ENCODE measurements at regions not wholly inside any gene's neighbourhood (a gene's known extent, or its start where the extent isn't known, plus 50 kb on each side); places are given as distances from the start of the nearest gene placed in this dataset.
"Not testable (repeated sequence)": the region's sequence is repeated elsewhere in the genome, so short reads cannot be mapped to it uniquely, and the experiment has no call there.

DNA sequence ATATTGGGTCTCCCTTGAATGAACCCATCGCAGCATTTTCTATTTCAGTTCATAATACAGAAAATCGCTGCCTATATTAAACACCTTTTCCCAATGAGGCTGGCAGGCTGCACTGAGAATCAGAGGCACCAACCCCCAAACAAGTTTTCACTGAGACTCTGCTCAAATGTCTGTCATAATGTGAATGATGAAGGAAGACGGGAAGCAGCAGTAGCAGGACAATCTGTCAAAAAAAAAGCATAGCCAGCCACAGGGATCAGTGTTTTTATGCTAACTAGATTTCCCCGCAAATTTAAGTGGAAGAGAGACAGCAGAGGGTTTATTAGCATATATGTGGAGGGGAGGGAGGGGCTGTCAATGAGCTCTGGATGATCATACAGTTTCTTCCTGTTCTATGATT, 162.7 kb upstream of the PDE4D start:
- Mint-ChIP-seq H3K4me3 (no peak overlapping the region), H3K27ac (no peak overlapping the region), H3K9me3 (peaks cover 13% of the 10 kb centered on the region), H3K36me3 (ENCODE audit: low read depth) (no peaks in the 10 kb centered on the region), H3K27me3 (no peaks in the 10 kb centered on the region), H3K4me1 (ENCODE audit: low read depth) (no peaks in the 10 kb centered on the region)

DNA sequence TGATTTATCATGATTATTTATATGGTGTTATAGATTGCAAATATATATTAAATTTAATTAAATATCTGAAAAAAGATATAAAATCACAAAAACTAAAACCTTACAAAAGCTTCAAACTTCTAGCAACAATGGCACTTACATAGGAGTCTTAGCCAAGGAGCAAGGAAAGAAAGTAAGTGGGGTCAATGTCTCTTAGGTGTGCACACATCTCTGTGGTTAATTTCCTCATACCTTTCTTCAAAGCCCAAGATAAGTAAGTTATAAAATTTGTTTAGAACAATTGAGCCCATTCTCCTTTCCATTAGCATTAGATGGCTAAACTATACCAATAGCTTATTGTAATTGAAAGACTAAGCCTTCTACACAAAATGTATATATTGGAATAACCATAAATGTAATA, 161.6 kb upstream of the PDE4D start:
- no peaks in the 10 kb centered on the region for H3K4me1 Mint-ChIP-seq (ENCODE audit: low read depth)
- no peaks in the 10 kb centered on the region for H3K36me3 Mint-ChIP-seq (ENCODE audit: low read depth)
- H3K4me3 Mint-ChIP-seq, result no peak overlapping the region
- peaks cover 16% of the 10 kb centered on the region for H3K9me3 Mint-ChIP-seq
- no peaks in the 10 kb centered on the region for H3K27me3 Mint-ChIP-seq
- no peak overlapping the region for H3K27ac Mint-ChIP-seq

DNA sequence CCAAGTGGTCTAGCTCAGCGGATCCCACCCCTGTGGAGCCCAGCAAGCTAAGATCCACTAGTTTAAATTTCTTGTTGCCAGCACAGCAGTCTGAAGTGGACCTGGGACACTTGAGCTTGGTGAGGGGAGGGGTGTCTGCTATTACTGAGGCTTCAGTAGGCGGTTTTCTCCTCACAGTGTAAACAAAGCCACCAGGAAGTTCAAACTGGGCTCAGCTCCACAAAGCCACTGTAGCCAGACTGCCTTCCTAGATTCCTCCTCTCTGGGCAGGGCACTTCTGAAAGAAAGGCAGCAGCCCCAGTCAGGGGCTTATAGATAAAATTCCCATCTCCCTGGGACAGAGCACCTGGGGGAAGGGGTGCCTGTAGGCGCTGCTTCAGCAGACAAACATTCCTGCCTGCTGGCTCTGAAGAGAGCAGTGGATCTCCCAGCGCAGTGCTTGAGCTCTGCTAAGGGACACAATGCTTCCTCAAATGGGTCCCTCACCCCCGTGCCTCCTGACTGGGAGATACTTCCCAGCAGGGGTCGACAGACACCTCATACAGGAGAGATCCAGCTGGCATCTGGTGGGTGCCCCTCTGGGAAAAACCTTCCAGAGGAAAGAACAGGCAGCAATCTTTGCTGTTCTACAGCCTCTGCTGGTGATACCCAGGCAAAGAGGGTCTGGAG, 148.6 kb upstream of the PDE4D start:
- H3K36me3 Mint-ChIP-seq (ENCODE audit: low read depth); H3K4me1 Mint-ChIP-seq (ENCODE audit: low read depth); H3K9me3 Mint-ChIP-seq; H3K27me3 Mint-ChIP-seq; H3K4me3 Mint-ChIP-seq; H3K27ac Mint-ChIP-seq: not testable (repeated sequence)

DNA sequence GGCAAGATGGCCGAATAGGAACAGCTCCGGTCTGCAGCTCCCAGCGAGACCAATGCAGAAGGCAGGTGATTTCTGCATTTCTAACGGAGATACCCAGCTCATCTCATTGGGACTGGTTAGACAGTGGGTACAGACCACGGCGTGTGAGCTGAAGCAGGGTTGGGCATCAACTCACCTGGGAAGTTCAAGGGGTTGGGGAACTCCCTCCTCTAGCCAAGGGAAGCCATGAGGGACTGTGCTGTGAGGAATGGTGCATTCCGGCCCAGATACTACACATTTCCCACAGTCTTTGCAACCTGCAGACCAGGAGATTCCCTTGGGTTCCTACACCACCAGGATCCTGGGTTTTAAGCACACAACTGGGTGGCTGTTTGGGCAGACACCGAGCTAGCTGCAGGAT, 148.0 kb upstream of the PDE4D start:
- H3K4me3 Mint-ChIP-seq; H3K36me3 Mint-ChIP-seq (ENCODE audit: low read depth); H3K9me3 Mint-ChIP-seq; H3K27me3 Mint-ChIP-seq; H3K4me1 Mint-ChIP-seq (ENCODE audit: low read depth); H3K27ac Mint-ChIP-seq: not testable (repeated sequence)

DNA sequence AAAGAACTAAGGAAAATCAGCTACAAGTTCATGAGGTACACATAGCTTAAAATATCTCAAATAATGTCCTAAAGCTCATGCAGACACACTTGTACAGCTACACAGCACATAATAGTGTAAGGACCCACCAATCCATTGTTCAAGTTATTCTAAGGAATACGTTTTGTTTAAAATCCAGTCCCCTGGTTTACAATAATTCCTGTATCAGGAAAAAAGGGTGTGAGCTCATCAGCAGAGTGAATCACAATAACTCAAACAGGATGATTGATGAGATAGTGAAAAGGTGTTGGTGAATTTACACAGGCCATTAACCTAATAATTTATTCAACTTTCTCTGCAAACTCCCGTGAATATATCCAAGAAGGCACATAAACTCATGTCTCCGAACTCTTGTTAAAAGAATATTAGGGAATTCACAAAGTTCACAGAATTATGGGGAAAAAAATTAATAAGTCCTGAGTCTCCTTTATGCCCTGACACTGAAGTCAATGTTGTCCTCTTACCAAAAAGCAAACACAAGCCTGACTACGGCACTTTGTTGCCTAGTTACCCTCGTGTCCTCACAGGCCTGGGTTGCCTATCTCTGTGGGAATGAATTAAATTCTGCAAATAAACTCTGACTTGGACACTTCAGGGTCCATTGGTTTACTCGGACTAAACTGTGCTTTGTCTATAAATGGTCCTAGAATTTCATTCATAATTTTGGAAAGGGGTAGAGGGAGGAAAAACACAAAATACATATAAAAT, 142.8 kb upstream of the PDE4D start:
- no peak overlapping the region for H3K4me3 Mint-ChIP-seq
- no peaks in the 10 kb centered on the region for H3K4me1 Mint-ChIP-seq (ENCODE audit: low read depth)
- no peaks in the 10 kb centered on the region for H3K9me3 Mint-ChIP-seq
- no peak overlapping the region for H3K27ac Mint-ChIP-seq
- no peaks in the 10 kb centered on the region for H3K27me3 Mint-ChIP-seq
- no peaks in the 10 kb centered on the region for H3K36me3 Mint-ChIP-seq (ENCODE audit: low read depth)

DNA sequence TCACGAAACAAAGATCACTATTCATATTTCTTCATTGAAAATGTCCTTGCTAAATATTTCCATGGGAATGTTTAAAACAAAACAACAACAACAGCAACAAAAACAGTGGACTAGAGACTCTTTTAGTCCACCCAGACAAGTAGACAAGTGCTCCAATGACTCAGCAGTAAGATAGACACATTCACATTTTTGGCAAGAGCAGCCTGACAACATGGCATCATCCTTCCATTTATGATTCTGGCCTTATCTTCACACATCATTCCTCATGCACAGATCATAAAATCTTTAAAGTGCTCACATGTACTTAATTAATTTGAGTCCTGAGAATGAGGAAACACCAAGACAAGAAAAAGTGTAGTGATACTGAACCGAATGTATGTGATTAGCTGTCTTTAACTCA, 132.6 kb upstream of the PDE4D start:
- Mint-ChIP-seq H3K4me1 (ENCODE audit: low read depth) (no peaks in the 10 kb centered on the region), H3K27ac (no peak overlapping the region), H3K9me3 (peaks cover 5% of the 10 kb centered on the region), H3K27me3 (no peaks in the 10 kb centered on the region), H3K36me3 (ENCODE audit: low read depth) (no peaks in the 10 kb centered on the region), H3K4me3 (no peak overlapping the region)

DNA sequence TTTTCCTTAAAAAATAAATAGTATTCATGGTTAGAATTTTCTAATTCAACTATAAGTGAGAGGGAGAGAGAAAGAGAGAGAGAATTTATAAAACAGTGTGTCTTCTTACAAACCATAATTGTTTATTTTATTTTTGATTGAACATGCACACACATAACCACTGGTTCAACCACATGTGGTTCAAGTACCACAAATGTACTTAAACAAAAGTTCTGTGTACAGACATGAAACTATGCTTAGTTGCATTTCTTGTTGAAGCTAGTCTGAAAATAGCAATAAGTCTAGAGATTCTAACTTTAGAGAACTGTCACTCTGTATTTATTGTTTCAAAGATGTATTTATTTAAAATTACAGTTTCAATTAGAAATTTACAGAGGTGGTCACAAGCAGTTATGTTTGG, 130.6 kb upstream of the PDE4D start:
- Mint-ChIP-seq H3K4me1 (ENCODE audit: low read depth) (no peaks in the 10 kb centered on the region), H3K27me3 (no peaks in the 10 kb centered on the region), H3K4me3 (no peak overlapping the region), H3K27ac (no peak overlapping the region), H3K36me3 (ENCODE audit: low read depth) (no peaks in the 10 kb centered on the region), H3K9me3 (peaks cover 5% of the 10 kb centered on the region)

DNA sequence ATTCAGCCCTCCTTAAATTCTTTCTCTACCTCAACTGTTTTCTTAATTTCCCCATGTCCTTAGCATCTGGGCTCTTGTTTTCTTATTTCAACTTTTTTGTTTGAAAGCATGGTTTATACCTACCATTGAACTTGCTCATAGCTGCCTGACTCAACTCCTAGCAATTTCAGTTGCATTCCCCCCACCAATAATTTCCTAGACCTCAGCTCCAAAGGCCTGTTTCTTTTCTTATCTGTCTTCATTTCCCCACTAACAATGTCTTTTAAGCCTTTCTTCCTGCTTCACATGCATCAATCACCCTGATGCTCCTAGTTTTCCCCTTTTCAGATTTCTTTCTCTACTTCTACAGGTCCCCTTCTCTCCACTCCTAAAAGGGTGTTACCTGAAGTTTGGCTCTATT, 129.7 kb upstream of the PDE4D start:
- Mint-ChIP-seq H3K9me3 (peaks cover 5% of the 10 kb centered on the region), H3K27me3 (no peaks in the 10 kb centered on the region), H3K27ac (no peak overlapping the region), H3K36me3 (ENCODE audit: low read depth) (no peaks in the 10 kb centered on the region), H3K4me3 (no peak overlapping the region), H3K4me1 (ENCODE audit: low read depth) (no peaks in the 10 kb centered on the region)

DNA sequence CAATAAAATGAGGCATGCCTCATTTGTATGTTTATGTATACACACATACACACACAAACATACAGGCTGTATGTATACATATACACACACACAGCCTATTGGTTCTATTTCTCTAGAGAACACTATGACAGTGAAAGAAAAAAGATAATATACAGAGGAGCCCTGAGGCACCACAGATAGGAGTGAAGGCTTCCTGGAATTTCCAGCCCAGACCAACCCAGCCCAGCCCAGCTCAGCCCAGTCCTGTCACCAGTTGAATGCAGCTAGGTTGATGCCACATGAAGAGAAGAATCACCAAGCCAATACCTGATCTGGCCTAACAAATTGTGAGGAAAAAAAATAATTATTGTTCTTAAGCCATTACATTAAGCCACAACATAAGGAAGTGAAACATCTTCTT, 126.9 kb upstream of the PDE4D start:
- Mint-ChIP-seq H3K9me3 (peaks cover 5% of the 10 kb centered on the region), H3K4me3 (no peak overlapping the region), H3K36me3 (ENCODE audit: low read depth) (no peaks in the 10 kb centered on the region), H3K27ac (no peak overlapping the region), H3K4me1 (ENCODE audit: low read depth) (no peaks in the 10 kb centered on the region), H3K27me3 (no peaks in the 10 kb centered on the region)

DNA sequence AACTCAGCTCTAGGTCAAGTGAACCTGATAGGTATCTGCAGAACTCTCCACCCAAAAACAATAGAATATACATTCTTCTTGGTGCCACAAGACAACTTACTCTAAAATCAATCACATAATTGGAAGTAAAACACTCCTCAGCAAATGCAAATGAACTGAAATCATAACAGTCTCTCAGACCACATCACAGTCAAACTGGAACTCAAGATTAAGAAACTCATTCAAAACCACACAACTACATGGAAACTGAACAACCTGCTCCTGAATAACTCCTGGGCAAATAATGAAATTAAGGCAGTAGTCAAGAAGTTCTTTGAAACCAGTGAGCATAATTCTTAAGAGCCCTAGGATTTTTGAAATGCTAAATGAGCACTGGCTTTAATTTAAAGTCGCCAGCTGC, 125.4 kb upstream of the PDE4D start:
- H3K4me3 Mint-ChIP-seq; H3K27me3 Mint-ChIP-seq; H3K36me3 Mint-ChIP-seq (ENCODE audit: low read depth); H3K9me3 Mint-ChIP-seq; H3K27ac Mint-ChIP-seq; H3K4me1 Mint-ChIP-seq (ENCODE audit: low read depth): not testable (repeated sequence)

DNA sequence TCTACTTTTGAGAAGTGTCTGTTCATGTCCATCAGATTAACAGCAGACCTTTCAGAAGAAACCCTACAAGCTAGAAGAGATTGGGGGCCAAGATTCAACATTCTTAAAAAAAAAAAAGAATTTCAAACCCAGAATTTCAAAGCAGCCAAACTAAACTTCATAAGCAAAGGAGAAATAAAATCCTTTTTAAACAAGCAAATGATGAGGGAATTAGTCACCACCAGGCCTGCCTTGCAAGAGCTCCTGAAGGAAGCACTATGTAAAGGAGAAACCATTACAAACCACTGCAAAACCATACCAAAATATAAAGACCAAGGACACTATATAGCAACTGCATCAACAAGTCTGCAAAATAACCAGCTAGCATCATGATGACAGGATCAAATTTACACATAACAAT, 124.6 kb upstream of the PDE4D start:
- Mint-ChIP-seq H3K27me3 (no peaks in the 10 kb centered on the region), H3K27ac (no peak overlapping the region), H3K36me3 (ENCODE audit: low read depth) (no peaks in the 10 kb centered on the region), H3K4me1 (ENCODE audit: low read depth) (no peaks in the 10 kb centered on the region), H3K4me3 (no peak overlapping the region), H3K9me3 (peaks cover 5% of the 10 kb centered on the region)

DNA sequence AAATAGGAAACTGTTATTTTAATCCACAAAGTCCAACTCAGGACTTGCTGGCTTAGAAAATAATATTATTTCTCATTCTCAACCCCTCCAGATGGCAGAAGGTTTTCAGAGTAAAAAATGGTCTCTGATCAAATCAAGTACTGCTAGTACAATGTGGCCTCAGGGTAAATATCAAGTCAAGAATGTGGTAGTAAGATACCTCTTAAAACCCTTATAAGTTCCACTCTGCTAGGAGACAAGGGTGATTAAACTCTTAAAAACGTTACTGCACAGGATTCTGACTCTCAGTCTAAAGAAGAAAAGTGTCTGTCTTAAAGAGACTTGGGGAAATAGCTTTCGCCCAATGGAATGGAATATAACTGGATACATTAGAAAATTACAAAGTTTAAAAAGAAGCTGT, 120.8 kb upstream of the PDE4D start:
- H3K27ac Mint-ChIP-seq, result no peak overlapping the region
- H3K36me3 Mint-ChIP-seq (ENCODE audit: low read depth), result no peaks in the 10 kb centered on the region
- H3K27me3 Mint-ChIP-seq, result no peaks in the 10 kb centered on the region
- H3K4me3 Mint-ChIP-seq, result no peak overlapping the region
- H3K4me1 Mint-ChIP-seq (ENCODE audit: low read depth), result no peaks in the 10 kb centered on the region
- no peaks in the 10 kb centered on the region for H3K9me3 Mint-ChIP-seq

DNA sequence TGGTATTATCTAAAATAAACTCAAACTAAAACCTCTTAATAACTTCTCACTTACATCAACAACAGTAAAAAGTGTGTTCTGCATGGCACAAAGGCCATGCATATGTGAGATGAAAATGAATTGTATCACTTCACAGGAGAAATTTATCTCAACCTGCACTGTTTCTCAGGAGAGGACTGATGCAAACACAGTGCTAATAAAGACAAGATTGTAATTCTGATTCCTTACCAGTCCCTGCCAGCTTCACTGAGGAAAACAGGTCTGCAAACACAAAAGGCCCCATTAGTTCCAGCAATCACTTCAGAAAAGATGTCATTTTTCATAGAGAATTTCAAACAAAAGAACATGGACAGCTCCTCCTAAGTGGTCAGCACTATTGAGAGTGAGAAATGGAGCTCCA, 117.3 kb upstream of the PDE4D start:
- Mint-ChIP-seq H3K4me3 (no peak overlapping the region), H3K27me3 (no peaks in the 10 kb centered on the region), H3K9me3 (no peaks in the 10 kb centered on the region), H3K4me1 (ENCODE audit: low read depth) (no peaks in the 10 kb centered on the region), H3K27ac (no peak overlapping the region), H3K36me3 (ENCODE audit: low read depth) (no peaks in the 10 kb centered on the region)

DNA sequence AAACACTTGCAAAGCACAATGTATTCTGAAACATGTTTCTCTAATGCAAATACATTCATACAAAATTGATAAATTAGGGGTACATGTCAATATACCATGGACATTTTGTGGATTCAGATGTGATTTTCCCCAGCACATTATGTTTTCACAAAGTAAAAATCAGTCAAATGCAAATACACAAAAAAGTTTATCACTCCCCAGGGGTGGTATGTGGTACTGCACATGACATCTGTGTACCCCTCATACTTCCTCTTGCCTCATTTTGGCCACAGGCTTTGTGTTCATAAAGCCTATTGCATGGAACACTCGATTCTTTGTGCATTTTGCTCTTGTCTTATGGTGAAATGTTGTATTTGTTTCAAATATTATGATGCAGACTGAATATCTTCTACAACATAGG, 116.8 kb upstream of the PDE4D start:
- Mint-ChIP-seq H3K27ac (no peak overlapping the region), H3K36me3 (ENCODE audit: low read depth) (no peaks in the 10 kb centered on the region), H3K27me3 (no peaks in the 10 kb centered on the region), H3K9me3 (no peaks in the 10 kb centered on the region), H3K4me3 (no peak overlapping the region), H3K4me1 (ENCODE audit: low read depth) (no peaks in the 10 kb centered on the region)

DNA sequence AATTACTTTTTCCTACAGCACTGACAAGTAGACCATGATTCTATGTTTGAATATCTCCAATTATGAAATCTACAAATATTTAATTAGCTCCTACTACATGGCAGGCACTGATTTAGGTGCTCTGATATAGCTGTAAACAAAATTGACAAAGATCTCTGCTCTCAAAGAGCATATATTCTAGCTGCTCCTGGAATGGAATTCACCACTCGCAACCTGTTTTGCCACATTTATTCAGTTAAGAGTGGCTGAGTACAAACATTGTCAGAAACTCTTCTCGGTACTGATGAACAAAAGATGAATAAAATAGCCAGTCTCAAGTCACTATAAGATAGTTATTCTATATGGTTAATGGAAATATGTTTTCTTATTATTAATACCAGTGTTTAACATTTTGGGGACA, 114.2 kb upstream of the PDE4D start:
- Mint-ChIP-seq H3K36me3 (ENCODE audit: low read depth) (no peaks in the 10 kb centered on the region), H3K4me3 (no peak overlapping the region), H3K27ac (no peak overlapping the region), H3K27me3 (no peaks in the 10 kb centered on the region), H3K4me1 (ENCODE audit: low read depth) (no peaks in the 10 kb centered on the region), H3K9me3 (no peaks in the 10 kb centered on the region)

DNA sequence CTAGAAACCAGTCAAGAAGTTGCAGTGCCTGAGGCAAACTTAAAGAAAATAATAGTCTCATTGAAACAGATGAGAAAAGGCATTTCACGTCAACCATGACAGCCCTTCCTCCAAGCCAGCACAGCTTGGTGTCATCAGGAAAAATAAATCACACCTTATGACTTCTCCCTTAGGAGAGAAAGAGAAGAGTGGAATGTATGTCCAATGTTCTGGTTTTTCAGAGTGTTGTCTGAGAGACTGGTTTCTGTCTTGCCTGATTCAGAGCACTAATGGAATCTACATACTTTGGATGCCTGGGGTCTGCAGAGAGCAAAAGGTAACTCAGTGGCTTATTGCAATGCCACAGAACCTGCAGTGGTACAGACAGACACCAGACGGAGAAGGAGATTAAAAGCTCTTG, 105.5 kb upstream of the PDE4D start:
- Mint-ChIP-seq H3K27ac (no peak overlapping the region), H3K4me3 (no peak overlapping the region), H3K4me1 (ENCODE audit: low read depth) (no peaks in the 10 kb centered on the region), H3K9me3 (peaks cover 8% of the 10 kb centered on the region), H3K27me3 (no peaks in the 10 kb centered on the region), H3K36me3 (ENCODE audit: low read depth) (no peaks in the 10 kb centered on the region)

All from stimulated activated naive CD8-positive, alpha-beta T cell treated with anti-CD3 and anti-CD28 coated beads, Interleukin-15, Interleukin-2, amounts not matched to agents 100 ng/mL and 50 ng/mL, for 24 hours (primary cell).